NCI-H1436 (cell line): ENCODE measurements at regions not wholly inside any gene's neighbourhood (a gene's known extent, or its start where the extent isn't known, plus 50 kb on each side); places are given as distances from the start of the nearest gene placed in this dataset.

ENCODE experiments used
- DNase-seq: peaks from one replicate; lab custom pipeline; 2025; lab: John Stamatoyannopoulos, UW

- no peak for DNase-seq
Observed at GRCh38 chr1:193791746-193792145, 605.3 kb upstream of the B3GALT2 start.

- no peak for DNase-seq
Observed at GRCh38 chr1:193787061-193787460, 600.6 kb upstream of the B3GALT2 start.

- DNase-seq: no peak
Observed at GRCh38 chr1:193785850-193786420, 599.5 kb upstream of the B3GALT2 start.

GRCh38 chr1:193774536-193775323, 588.3 kb upstream of the B3GALT2 start:
- no peak for DNase-seq

- no peak for DNase-seq
Observed at GRCh38 chr1:193771596-193771995, 585.2 kb upstream of the B3GALT2 start.

- DNase-seq: peak; percentile 26
Observed at GRCh38 chr1:193769651-193770050, 583.2 kb upstream of the B3GALT2 start.

- no peak for DNase-seq
Observed at GRCh38 chr1:193767886-193768285, 581.5 kb upstream of the B3GALT2 start.

- DNase-seq: no peak
Observed at GRCh38 chr1:193766329-193766728, 579.9 kb upstream of the B3GALT2 start.

GRCh38 chr1:193763266-193763665, 576.9 kb upstream of the B3GALT2 start:
- no peak for DNase-seq

- DNase-seq: no peak
Observed at GRCh38 chr1:193762236-193762635, 575.8 kb upstream of the B3GALT2 start.

GRCh38 chr1:193755441-193755840, 569.0 kb upstream of the B3GALT2 start:
- no peak for DNase-seq

- no peak for DNase-seq
Observed at GRCh38 chr1:193754732-193755427, 568.5 kb upstream of the B3GALT2 start.

GRCh38 chr1:193754151-193754550, 567.7 kb upstream of the B3GALT2 start:
- no peak for DNase-seq

GRCh38 chr1:193753038-193753756, 566.8 kb upstream of the B3GALT2 start:
- no peak for DNase-seq

- DNase-seq: no peak
Observed at GRCh38 chr1:193749868-193750267, 563.5 kb upstream of the B3GALT2 start.

- no peak for DNase-seq
Observed at GRCh38 chr1:193747579-193747978, 561.2 kb upstream of the B3GALT2 start.

GRCh38 chr1:193741228-193741627, 554.8 kb upstream of the B3GALT2 start:
- DNase-seq: no peak

- no peak for DNase-seq
Observed at GRCh38 chr1:193740762-193741161, 554.3 kb upstream of the B3GALT2 start.

- no peak for DNase-seq
Observed at GRCh38 chr1:193736507-193736906, 550.1 kb upstream of the B3GALT2 start.

- no peak for DNase-seq
Observed at GRCh38 chr1:193733674-193734073, 547.3 kb upstream of the B3GALT2 start.

- no peak for DNase-seq
Observed at GRCh38 chr1:193730017-193730416, 543.6 kb upstream of the B3GALT2 start.

GRCh38 chr1:193729429-193729828, 543.0 kb upstream of the B3GALT2 start:
- DNase-seq: no peak

GRCh38 chr1:193727850-193728249, 541.4 kb upstream of the B3GALT2 start:
- no peak for DNase-seq
